Smooth muscle cell (in vitro differentiated cells): ENCODE measurements at regions not wholly inside any gene's neighbourhood (a gene's known extent, or its start where the extent isn't known, plus 50 kb on each side); places are given as distances from the start of the nearest gene placed in this dataset.
"Not testable (repeated sequence)": the region's sequence is repeated elsewhere in the genome, so short reads cannot be mapped to it uniquely, and the experiment has no call there.

ENCODE experiments used
- DNase-seq: peaks from one replicate; lab custom pipeline; 2025; ENCODE audit not compliant: unreplicated experiment; lab: John Stamatoyannopoulos, UW
- H2AFZ ChIP-seq: fragments of 200-600 bp; sonication (generic); 2 replicates; pipeline ENCODE4 v1.6.0; 2016; ENCODE audit warnings: antibody characterized with exemption, low read depth, mild to moderate bottlenecking
- H3F3A ChIP-seq: fragments of 200-600 bp; sonication (generic); 2 replicates; pipeline ENCODE4 v1.6.0; 2017; ENCODE audit warnings: antibody characterized with exemption, low read depth
- H3K27ac ChIP-seq: fragments of 200-600 bp; sonication (generic); 2 replicates; pipeline ENCODE4 v1.5.1; 2016; ENCODE audit warnings: low read depth, mild to moderate bottlenecking
- H3K27me3 ChIP-seq: fragments of 200-600 bp; sonication (generic); 2 replicates; pipeline ENCODE4 v1.6.1; 2016; ENCODE audit warnings: low read depth, mild to moderate bottlenecking
- H3K36me3 ChIP-seq: fragments of 200-600 bp; sonication (generic); 2 replicates; pipeline ENCODE4 v1.5.1; 2016; ENCODE audit warnings: low read depth
- H3K4me1 ChIP-seq: fragments of 200-600 bp; sonication (generic); 2 replicates; pipeline ENCODE4 v1.5.1; 2016; ENCODE audit warnings: low read depth
- H3K4me2 ChIP-seq: fragments of 200-600 bp; sonication (generic); 2 replicates; pipeline ENCODE4 v1.6.0; 2016; ENCODE audit warnings: mild to moderate bottlenecking
- H3K4me3 ChIP-seq: fragments of 200-600 bp; sonication (generic); 2 replicates; pipeline ENCODE4 v1.5.1; 2016; ENCODE audit warnings: mild to moderate bottlenecking
- H3K79me2 ChIP-seq: fragments of 200-600 bp; sonication (generic); 2 replicates; pipeline ENCODE4 v1.6.0; 2016; ENCODE audit warnings: low read depth, mild to moderate bottlenecking
- H3K9ac ChIP-seq: fragments of 200-600 bp; sonication (generic); 2 replicates; pipeline ENCODE4 v1.6.0; 2016; ENCODE audit warnings: low read depth
- H3K9me3 ChIP-seq: fragments of 200-600 bp; sonication (generic); replicated peaks from 2 replicates; pipeline ENCODE4 v1.5.1; 2016; ENCODE audit warnings: low read depth
- H4K20me1 ChIP-seq: fragments of 200-600 bp; sonication (generic); 2 replicates; pipeline ENCODE4 v1.6.0; 2016; ENCODE audit warnings: low read depth
- WGBS: methylation state at CpG from one replicate; pipeline ENCODE4 v1.1.7; 2016; ENCODE audit warnings: low lambda C conversion rate; 5-methylcytosine and 5-hydroxymethylcytosine counted together
- TF ChIP-seq, protein P1 (sequence below): fragments of 200-600 bp; sonication (generic); IDR thresholded peaks from 2 replicates; pipeline ENCODE4 v1.5.1; 2017; ENCODE audit warnings: borderline replicate concordance, mild to moderate bottlenecking, antibody characterized with exemption; ENCODE audit not compliant: insufficient read depth, poor library complexity, severe bottlenecking

DNA sequence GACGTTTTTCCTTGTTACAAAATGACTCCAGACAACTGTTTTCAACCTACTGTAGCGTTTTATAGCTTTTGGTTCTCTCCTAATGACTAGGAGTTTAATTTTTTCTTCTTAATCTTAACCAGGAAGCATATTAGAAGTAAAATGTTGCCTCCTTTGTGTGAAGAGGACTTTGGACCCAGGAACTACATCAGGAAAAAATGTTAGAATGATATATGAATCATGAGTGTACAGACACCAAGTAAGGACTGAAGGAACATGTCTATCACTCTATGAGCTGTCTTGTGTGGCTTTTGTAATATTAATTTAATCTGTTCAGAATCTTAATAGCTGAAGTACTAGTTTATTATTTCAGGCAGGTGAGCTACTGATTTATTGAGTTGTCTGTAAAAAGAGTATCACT lies 71.0 kb upstream of the MARCKS start:
- H3K4me1 ChIP-seq = no peaks in the 10 kb centered on the region
- H3K4me2 ChIP-seq = no peak overlapping the region
- 85% methylated on average over 2 of the region's 2 CpGs for WGBS
- no peaks in the 10 kb centered on the region for H3K27me3 ChIP-seq
- H2AFZ ChIP-seq = no peak overlapping the region
- no peaks in the 10 kb centered on the region for H3K36me3 ChIP-seq
- no peaks in the 10 kb centered on the region for H3K9me3 ChIP-seq
- H3F3A ChIP-seq = no peaks in the 10 kb centered on the region
- H4K20me1 ChIP-seq = no peaks in the 10 kb centered on the region
- H3K27ac ChIP-seq = no peak overlapping the region
- TF ChIP-seq, protein P1, sequence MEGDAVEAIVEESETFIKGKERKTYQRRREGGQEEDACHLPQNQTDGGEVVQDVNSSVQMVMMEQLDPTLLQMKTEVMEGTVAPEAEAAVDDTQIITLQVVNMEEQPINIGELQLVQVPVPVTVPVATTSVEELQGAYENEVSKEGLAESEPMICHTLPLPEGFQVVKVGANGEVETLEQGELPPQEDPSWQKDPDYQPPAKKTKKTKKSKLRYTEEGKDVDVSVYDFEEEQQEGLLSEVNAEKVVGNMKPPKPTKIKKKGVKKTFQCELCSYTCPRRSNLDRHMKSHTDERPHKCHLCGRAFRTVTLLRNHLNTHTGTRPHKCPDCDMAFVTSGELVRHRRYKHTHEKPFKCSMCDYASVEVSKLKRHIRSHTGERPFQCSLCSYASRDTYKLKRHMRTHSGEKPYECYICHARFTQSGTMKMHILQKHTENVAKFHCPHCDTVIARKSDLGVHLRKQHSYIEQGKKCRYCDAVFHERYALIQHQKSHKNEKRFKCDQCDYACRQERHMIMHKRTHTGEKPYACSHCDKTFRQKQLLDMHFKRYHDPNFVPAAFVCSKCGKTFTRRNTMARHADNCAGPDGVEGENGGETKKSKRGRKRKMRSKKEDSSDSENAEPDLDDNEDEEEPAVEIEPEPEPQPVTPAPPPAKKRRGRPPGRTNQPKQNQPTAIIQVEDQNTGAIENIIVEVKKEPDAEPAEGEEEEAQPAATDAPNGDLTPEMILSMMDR = no peak
- DNase-seq = no peak
- H3K4me3 ChIP-seq = no peak overlapping the region
- no peak overlapping the region for H3K9ac ChIP-seq
- H3K79me2 ChIP-seq = no peaks in the 10 kb centered on the region

DNA sequence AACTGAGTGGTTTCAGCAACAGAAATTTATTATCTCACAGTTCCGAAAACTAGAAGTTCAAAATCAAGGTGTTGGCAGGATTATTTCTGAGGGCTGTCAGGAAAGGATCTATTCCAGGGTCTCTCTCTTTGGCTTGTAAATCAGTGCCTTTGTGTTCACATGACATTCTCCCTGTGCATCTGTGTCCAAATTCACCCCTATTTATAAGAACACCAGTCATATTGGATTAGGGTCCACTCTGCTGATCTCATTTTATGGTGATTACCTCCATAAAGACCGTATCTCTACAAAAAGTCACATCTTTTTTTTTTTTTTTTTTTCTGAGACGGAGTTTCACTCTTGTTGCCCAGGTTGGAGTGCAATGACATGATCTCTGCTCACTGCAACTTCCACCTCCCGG lies 68.6 kb upstream of the MARCKS start:
- TF ChIP-seq, protein P1 = no peak
- Histone ChIP-seq H3K36me3 (no peaks in the 10 kb centered on the region), H3K4me2 (no peak overlapping the region), H3K9me3 (no peaks in the 10 kb centered on the region), H3K27me3 (no peaks in the 10 kb centered on the region), H3K27ac (no peak overlapping the region), H3K4me1 (no peaks in the 10 kb centered on the region), H3K9ac (no peak overlapping the region), H3K79me2 (no peaks in the 10 kb centered on the region), H3F3A (no peaks in the 10 kb centered on the region), H2AFZ (no peak overlapping the region), H4K20me1 (no peaks in the 10 kb centered on the region), H3K4me3 (no peak overlapping the region)
- no peak for DNase-seq
- 81% methylated on average over 4 of the region's 4 CpGs for WGBS

DNA sequence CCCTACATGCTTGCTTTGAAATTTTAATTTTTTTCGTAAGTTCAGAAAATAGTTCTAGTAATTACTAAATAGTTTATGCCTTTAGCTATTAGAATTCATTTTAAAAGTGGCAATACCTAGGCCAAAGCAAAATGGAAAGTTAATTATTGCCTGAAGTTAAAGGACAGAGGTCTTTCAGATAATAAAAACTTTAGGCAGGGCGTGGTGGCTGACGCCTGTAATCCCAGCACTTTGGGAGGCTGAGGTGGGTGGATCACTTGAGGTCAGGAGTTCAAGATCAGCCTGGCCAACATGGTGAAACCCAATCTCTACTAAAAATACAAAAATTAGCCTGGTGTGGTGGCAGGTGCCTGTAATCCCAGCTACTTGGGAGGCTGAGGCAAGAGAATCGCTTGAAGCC lies 65.9 kb upstream of the MARCKS start:
- H3K4me1 ChIP-seq, DNase-seq, H3K36me3 ChIP-seq, H2AFZ ChIP-seq, H3K4me2 ChIP-seq, H3K27me3 ChIP-seq, H3K4me3 ChIP-seq, H3K9me3 ChIP-seq, H4K20me1 ChIP-seq, H3K9ac ChIP-seq, H3K79me2 ChIP-seq, H3K27ac ChIP-seq, H3F3A ChIP-seq: not testable (repeated sequence)
- 93% methylated on average over 4 of the region's 4 CpGs for WGBS

DNA sequence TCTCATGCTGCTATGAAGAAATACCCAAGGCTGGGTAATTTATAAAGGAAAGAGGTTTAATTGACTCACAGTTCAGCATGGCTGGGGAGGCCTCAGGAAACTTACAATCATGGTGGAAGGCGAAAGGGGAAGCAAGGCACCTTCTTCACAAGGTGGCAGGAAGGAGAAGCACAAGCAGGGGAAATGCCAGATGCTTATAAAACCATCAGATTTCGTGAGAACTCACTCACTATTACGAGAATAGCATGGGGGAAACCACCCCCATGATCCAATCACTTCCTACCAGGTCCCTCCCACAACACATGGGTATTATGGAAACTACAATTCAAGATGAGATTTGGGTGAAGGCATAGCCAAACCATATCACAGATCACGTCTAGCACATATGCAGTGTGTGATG lies 61.8 kb upstream of the MARCKS start:
- not testable (repeated sequence) for H3K36me3 ChIP-seq, H3K9ac ChIP-seq, H2AFZ ChIP-seq, DNase-seq, H3K9me3 ChIP-seq, H3K27me3 ChIP-seq, H3F3A ChIP-seq, H3K4me2 ChIP-seq, H4K20me1 ChIP-seq, H3K4me3 ChIP-seq, H3K27ac ChIP-seq, H3K4me1 ChIP-seq, H3K79me2 ChIP-seq
- 76% methylated on average over 4 of the region's 4 CpGs for WGBS

DNA sequence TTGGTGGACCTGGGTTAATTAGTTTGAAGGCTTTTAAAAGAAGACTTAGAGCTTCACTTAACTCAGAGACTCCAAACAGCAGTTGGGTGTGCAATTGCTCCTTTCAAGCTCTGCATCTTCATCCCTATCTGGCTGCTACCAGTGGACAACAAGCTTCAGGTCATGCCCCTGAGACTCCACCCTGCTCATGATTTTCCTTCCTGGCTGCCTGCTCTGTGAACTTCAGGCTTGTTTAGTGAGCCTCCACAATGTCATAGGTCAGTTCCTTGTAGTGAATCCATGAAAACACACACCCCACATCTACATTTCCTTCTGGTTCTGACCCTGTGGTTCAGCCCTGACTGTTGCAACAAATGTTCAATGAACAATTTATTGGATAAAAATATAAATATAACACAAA lies 61.1 kb upstream of the MARCKS start:
- no peaks in the 10 kb centered on the region for H3K4me1 ChIP-seq
- H3K4me2 ChIP-seq = no peak overlapping the region
- H3K36me3 ChIP-seq = no peaks in the 10 kb centered on the region
- no peak overlapping the region for H2AFZ ChIP-seq
- no peaks in the 10 kb centered on the region for H3F3A ChIP-seq
- TF ChIP-seq, protein P1 = no peak
- H3K79me2 ChIP-seq = no peaks in the 10 kb centered on the region
- H3K9ac ChIP-seq = no peak overlapping the region
- no peak overlapping the region for H3K27ac ChIP-seq
- DNase-seq = no peak
- no peaks in the 10 kb centered on the region for H3K27me3 ChIP-seq
- H3K4me3 ChIP-seq = no peak overlapping the region
- H4K20me1 ChIP-seq = no peaks in the 10 kb centered on the region
- H3K9me3 ChIP-seq = no peaks in the 10 kb centered on the region
